ENCODE measurements at regions not wholly inside any gene's neighbourhood (a gene's known extent, or its start where the extent isn't known, plus 50 kb on each side); places are given as distances from the start of the nearest gene placed in this dataset.

- TF ChIP-seq EZH2phosphoT487 (IDR thresholded peaks at IDR 0.05) (no peak), CTCF (IDR thresholded peaks at IDR 0.05) (no peak), EZH2 (IDR thresholded peaks at IDR 0.05) (no peak)
Measured at GRCh38 chr4:156516698-156517097, 454.9 kb downstream of the PDGFC start.

Data from neural progenitor cell (in vitro differentiated cells).